ENCODE measurements at regions not wholly inside any gene's neighbourhood (a gene's known extent, or its start where the extent isn't known, plus 50 kb on each side); places are given as distances from the start of the nearest gene placed in this dataset.
"Not testable (repeated sequence)": the region's sequence is repeated elsewhere in the genome, so short reads cannot be mapped to it uniquely, and the experiment has no call there.

DNA sequence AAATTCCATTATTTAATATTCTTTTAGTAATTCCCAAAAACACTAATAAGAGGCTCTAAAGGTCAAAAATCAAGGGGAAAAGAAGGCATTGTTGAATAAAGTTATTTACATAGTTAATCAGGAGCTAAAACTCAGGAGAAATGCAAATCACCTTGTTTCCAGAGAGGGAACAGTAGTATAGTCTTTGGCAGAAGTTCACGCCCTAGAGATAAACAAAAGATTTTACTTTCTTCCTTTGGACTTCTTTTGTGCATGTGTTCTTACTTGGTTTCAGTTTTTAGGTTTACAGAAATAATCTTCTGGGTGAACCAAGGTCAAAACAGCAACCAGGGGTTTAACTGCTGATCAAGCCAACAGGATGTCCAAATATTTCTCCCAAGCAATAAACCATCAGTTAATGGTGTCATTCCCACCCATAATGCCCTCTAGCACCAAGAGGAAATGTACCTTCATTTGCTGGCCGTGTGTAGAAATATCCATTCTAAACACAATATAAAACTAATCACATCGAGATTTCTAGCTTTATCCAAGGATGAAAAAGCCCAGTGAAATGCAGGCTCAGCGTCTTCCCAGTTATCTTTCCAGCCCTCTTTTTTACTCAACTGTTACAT is 518.8 kb upstream of the SOX9 start:
- Histone ChIP-seq H3K4me2 (ENCODE audit: low read length) (no peak overlapping the region), H2AFZ (ENCODE audit: low read length) (no peak overlapping the region), H3K27ac (ENCODE audit: low read length) (no peak overlapping the region), H3K9me2 (replicated peaks; ENCODE audit: low read length) (no peaks in the 10 kb centered on the region), H3F3A (ENCODE audit: low read length, unreplicated experiment) (no peaks in the 10 kb centered on the region), H3K4me1 (ENCODE audit: insufficient read depth, low read length) (no peaks in the 10 kb centered on the region), H3K36me3 (ENCODE audit: low read depth, low read length) (peaks cover 9% of the 10 kb centered on the region; the same call in 1 of the 2 replicates), H3K79me2 (ENCODE audit: low read length) (no peaks in the 10 kb centered on the region), H3K9me3 (ENCODE audit: low read length) (peaks cover 10% of the 10 kb centered on the region), H4K20me1 (ENCODE audit: low read length) (no peaks in the 10 kb centered on the region), H3K27me3 (ENCODE audit: low read length) (no peaks in the 10 kb centered on the region), H3K4me3 (ENCODE audit: low read length) (no peak overlapping the region), H3K9ac (ENCODE audit: low read length) (no peak overlapping the region)
- ATAC-seq (no peak), DNase-seq (no peak)
- TF ChIP-seq, protein P1, sequence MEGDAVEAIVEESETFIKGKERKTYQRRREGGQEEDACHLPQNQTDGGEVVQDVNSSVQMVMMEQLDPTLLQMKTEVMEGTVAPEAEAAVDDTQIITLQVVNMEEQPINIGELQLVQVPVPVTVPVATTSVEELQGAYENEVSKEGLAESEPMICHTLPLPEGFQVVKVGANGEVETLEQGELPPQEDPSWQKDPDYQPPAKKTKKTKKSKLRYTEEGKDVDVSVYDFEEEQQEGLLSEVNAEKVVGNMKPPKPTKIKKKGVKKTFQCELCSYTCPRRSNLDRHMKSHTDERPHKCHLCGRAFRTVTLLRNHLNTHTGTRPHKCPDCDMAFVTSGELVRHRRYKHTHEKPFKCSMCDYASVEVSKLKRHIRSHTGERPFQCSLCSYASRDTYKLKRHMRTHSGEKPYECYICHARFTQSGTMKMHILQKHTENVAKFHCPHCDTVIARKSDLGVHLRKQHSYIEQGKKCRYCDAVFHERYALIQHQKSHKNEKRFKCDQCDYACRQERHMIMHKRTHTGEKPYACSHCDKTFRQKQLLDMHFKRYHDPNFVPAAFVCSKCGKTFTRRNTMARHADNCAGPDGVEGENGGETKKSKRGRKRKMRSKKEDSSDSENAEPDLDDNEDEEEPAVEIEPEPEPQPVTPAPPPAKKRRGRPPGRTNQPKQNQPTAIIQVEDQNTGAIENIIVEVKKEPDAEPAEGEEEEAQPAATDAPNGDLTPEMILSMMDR (conservative IDR thresholded peaks at IDR 0.05; ENCODE audit: low read depth, low read length), result no peak
- TF ChIP-seq EZH2phosphoT487 (IDR thresholded peaks at IDR 0.05; ENCODE audit: borderline replicate concordance, low read length) (no peak), EZH2 (IDR thresholded peaks at IDR 0.05; ENCODE audit: low read length, unreplicated experiment) (no peak)
- intact Hi-C loops (cut with micrococcal nuclease), result no loop called here
- no TSS peak for BruUV-seq (replicated peaks)
- CTCF ChIA-PET, result interaction anchor here (0.7 kb wide), 1 partner anchor 436 kb away, joined by 3 read pairs; no protein-coding TSS in a partner anchor
- POLR2A ChIA-PET (ENCODE audit: unreplicated experiment), result no interaction called here

DNA sequence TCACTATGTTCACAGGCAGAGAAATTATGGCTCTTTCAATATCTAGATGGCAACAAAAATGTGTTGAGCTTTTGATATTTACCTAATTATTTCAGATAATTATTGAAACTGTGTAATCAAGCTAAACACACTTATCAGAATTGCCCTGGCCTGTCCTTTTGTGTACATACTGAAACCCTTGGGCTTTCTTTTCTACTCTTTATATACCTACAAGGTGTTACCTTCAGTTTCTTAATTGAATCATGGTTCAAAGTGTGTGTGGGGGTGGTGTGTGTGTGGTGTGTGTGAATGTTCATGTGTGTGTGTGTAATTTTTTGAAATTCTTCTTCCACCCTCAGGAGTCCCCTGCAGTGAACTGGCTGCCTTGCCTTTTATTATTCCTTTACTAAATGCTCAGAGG is 506.8 kb upstream of the SOX9 start:
- Histone ChIP-seq H3K27ac (ENCODE audit: low read length) (no peak overlapping the region), H2AFZ (ENCODE audit: low read length) (no peak overlapping the region), H3K4me3 (ENCODE audit: low read length) (no peak overlapping the region), H3K36me3 (ENCODE audit: low read depth, low read length) (peaks cover 5% of the 10 kb centered on the region; the same call in 1 of the 2 replicates), H3K4me1 (ENCODE audit: insufficient read depth, low read length) (no peaks in the 10 kb centered on the region), H3K27me3 (ENCODE audit: low read length) (no peaks in the 10 kb centered on the region), H3K79me2 (ENCODE audit: low read length) (no peaks in the 10 kb centered on the region), H3F3A (ENCODE audit: low read length, unreplicated experiment) (no peaks in the 10 kb centered on the region), H3K9ac (ENCODE audit: low read length) (no peak overlapping the region), H3K9me2 (replicated peaks; ENCODE audit: low read length) (no peaks in the 10 kb centered on the region), H3K9me3 (ENCODE audit: low read length) (0 out of 2 replicates have a peak, but pooled peaks cover 12% of the 10 kb centered on the region), H3K4me2 (ENCODE audit: low read length) (no peak overlapping the region), H4K20me1 (ENCODE audit: low read length) (no peaks in the 10 kb centered on the region)
- BruUV-seq (replicated peaks), result no TSS peak
- intact Hi-C loops (cut with micrococcal nuclease), result no loop called here
- TF ChIP-seq EZH2 (IDR thresholded peaks at IDR 0.05; ENCODE audit: low read length, unreplicated experiment) (no peak), EZH2phosphoT487 (IDR thresholded peaks at IDR 0.05; ENCODE audit: borderline replicate concordance, low read length) (no peak)
- TF ChIP-seq, protein P1 (conservative IDR thresholded peaks at IDR 0.05; ENCODE audit: low read depth, low read length), result no peak
- ChIA-PET CTCF (no interaction called here), POLR2A (ENCODE audit: unreplicated experiment) (interaction anchor here (0.7 kb wide), 1 partner anchor 35 kb away, joined by 3 read pairs; no protein-coding TSS in a partner anchor)
- ATAC-seq, result no peak
- DNase-seq, result no peak

- H3F3A ChIP-seq (ENCODE audit: low read length, unreplicated experiment), result no peaks in the 10 kb centered on the region
- intact Hi-C loops (cut with micrococcal nuclease), result no loop called here
- CTCF ChIA-PET, result no interaction called here
- POLR2A ChIA-PET (ENCODE audit: unreplicated experiment), result no interaction called here
- DNase-seq, result no peak
- peaks cover 5% of the 10 kb centered on the region; the same call in 1 of the 2 replicates for H3K36me3 ChIP-seq (ENCODE audit: low read depth, low read length)
- no peak for ATAC-seq
- H3K9ac ChIP-seq (ENCODE audit: low read length), result no peak overlapping the region
- TF ChIP-seq EZH2phosphoT487 (IDR thresholded peaks at IDR 0.05; ENCODE audit: borderline replicate concordance, low read length) (no peak), EZH2 (IDR thresholded peaks at IDR 0.05; ENCODE audit: low read length, unreplicated experiment) (no peak)
- TF ChIP-seq, protein P1 (conservative IDR thresholded peaks at IDR 0.05; ENCODE audit: low read depth, low read length), result no peak
- H3K27ac ChIP-seq (ENCODE audit: low read length), result no peak overlapping the region
- no peaks in the 10 kb centered on the region for H3K9me2 ChIP-seq (replicated peaks; ENCODE audit: low read length)
- H3K27me3 ChIP-seq (ENCODE audit: low read length), result no peaks in the 10 kb centered on the region
- no TSS peak for BruUV-seq (replicated peaks)
- H3K4me1 ChIP-seq (ENCODE audit: insufficient read depth, low read length), result no peaks in the 10 kb centered on the region
- no peaks in the 10 kb centered on the region for H3K79me2 ChIP-seq (ENCODE audit: low read length)
- no peaks in the 10 kb centered on the region for H4K20me1 ChIP-seq (ENCODE audit: low read length)
- H3K4me3 ChIP-seq (ENCODE audit: low read length), result no peak overlapping the region
- H3K9me3 ChIP-seq (ENCODE audit: low read length), result 0 out of 2 replicates have a peak, but pooled peaks cover 12% of the 10 kb centered on the region
- H2AFZ ChIP-seq (ENCODE audit: low read length), result no peak overlapping the region
- no peak overlapping the region for H3K4me2 ChIP-seq (ENCODE audit: low read length)
These were observed 505.0 kb upstream of the SOX9 start for GRCh38 chr17:71615820-71616219.

DNA sequence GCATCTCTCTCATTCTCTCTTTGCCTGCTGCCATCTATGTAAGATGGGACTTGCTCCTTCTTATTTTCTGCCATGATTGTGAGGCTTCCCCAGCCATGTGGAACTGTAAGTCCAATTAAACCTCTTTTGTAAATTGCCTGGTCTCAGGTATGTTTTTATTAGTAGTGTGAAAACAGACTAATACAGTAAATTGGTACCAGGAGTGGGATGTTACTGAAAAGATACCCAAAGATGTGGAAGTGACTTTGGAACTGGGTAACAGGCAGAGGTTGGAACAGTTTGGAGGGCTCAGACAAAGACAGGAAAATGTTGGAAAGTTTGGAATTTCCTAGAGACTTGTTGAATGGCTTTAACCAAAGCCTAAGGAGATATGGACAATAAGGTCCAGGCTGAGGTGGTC is 503.1 kb upstream of the SOX9 start:
- H3K9ac ChIP-seq (ENCODE audit: low read length); intact Hi-C loops (cut with micrococcal nuclease); H3K36me3 ChIP-seq (ENCODE audit: low read depth, low read length); H3F3A ChIP-seq (ENCODE audit: low read length, unreplicated experiment); ATAC-seq; H4K20me1 ChIP-seq (ENCODE audit: low read length); H3K4me3 ChIP-seq (ENCODE audit: low read length); H3K79me2 ChIP-seq (ENCODE audit: low read length); H3K4me2 ChIP-seq (ENCODE audit: low read length); H3K4me1 ChIP-seq (ENCODE audit: insufficient read depth, low read length); H3K27ac ChIP-seq (ENCODE audit: low read length); BruUV-seq (replicated peaks); H3K9me2 ChIP-seq (replicated peaks; ENCODE audit: low read length); H3K27me3 ChIP-seq (ENCODE audit: low read length); CTCF ChIA-PET; H2AFZ ChIP-seq (ENCODE audit: low read length); POLR2A ChIA-PET (ENCODE audit: unreplicated experiment); DNase-seq: not testable (repeated sequence)
- 0 out of 2 replicates have a peak, but pooled peaks cover 12% of the 10 kb centered on the region for H3K9me3 ChIP-seq (ENCODE audit: low read length)
